ENCODE measurements at regions not wholly inside any gene's neighbourhood (a gene's known extent, or its start where the extent isn't known, plus 50 kb on each side); places are given as distances from the start of the nearest gene placed in this dataset.

- intact Hi-C loops (cut with micrococcal nuclease; ENCODE audit: unreplicated experiment): no loop called here
- CTCF ChIA-PET: no interaction called here
- H3K4me1 Mint-ChIP-seq (ENCODE audit: low read depth, unreplicated experiment): no peaks in the 10 kb centered on the region
- BruUV-seq (replicated peaks): no TSS peak
- H3K27ac Mint-ChIP-seq (ENCODE audit: unreplicated experiment): no peak overlapping the region
- no peak for DNase-seq
- no peaks in the 10 kb centered on the region for H3K9me3 Mint-ChIP-seq (ENCODE audit: low read depth, unreplicated experiment)
- TF ChIP-seq, protein P1, sequence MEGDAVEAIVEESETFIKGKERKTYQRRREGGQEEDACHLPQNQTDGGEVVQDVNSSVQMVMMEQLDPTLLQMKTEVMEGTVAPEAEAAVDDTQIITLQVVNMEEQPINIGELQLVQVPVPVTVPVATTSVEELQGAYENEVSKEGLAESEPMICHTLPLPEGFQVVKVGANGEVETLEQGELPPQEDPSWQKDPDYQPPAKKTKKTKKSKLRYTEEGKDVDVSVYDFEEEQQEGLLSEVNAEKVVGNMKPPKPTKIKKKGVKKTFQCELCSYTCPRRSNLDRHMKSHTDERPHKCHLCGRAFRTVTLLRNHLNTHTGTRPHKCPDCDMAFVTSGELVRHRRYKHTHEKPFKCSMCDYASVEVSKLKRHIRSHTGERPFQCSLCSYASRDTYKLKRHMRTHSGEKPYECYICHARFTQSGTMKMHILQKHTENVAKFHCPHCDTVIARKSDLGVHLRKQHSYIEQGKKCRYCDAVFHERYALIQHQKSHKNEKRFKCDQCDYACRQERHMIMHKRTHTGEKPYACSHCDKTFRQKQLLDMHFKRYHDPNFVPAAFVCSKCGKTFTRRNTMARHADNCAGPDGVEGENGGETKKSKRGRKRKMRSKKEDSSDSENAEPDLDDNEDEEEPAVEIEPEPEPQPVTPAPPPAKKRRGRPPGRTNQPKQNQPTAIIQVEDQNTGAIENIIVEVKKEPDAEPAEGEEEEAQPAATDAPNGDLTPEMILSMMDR (IDR thresholded peaks at IDR 0.05; ENCODE audit: unreplicated experiment): no peak
- no peak overlapping the region for H3K4me3 Mint-ChIP-seq (ENCODE audit: low read depth, unreplicated experiment)
- no peaks in the 10 kb centered on the region for H3K36me3 Mint-ChIP-seq (ENCODE audit: insufficient read depth, unreplicated experiment)
- no peaks in the 10 kb centered on the region for H3K27me3 Mint-ChIP-seq (ENCODE audit: unreplicated experiment)
These were observed 265.5 kb upstream of the ATP10A start for GRCh38 chr15:26128611-26129140.

GRCh38 chr15:26126819-26127387 is 263.8 kb upstream of the ATP10A start:
- H3K9me3 Mint-ChIP-seq (ENCODE audit: low read depth, unreplicated experiment): no peaks in the 10 kb centered on the region
- H3K4me3 Mint-ChIP-seq (ENCODE audit: low read depth, unreplicated experiment): no peak overlapping the region
- BruUV-seq (replicated peaks): no TSS peak
- no peak for DNase-seq
- no peak overlapping the region for H3K27ac Mint-ChIP-seq (ENCODE audit: unreplicated experiment)
- TF ChIP-seq, protein P1 (IDR thresholded peaks at IDR 0.05; ENCODE audit: unreplicated experiment): no peak
- no peaks in the 10 kb centered on the region for H3K27me3 Mint-ChIP-seq (ENCODE audit: unreplicated experiment)
- CTCF ChIA-PET: no interaction called here
- intact Hi-C loops (cut with micrococcal nuclease; ENCODE audit: unreplicated experiment): no loop called here
- no peaks in the 10 kb centered on the region for H3K4me1 Mint-ChIP-seq (ENCODE audit: low read depth, unreplicated experiment)
- no peaks in the 10 kb centered on the region for H3K36me3 Mint-ChIP-seq (ENCODE audit: insufficient read depth, unreplicated experiment)

DNA sequence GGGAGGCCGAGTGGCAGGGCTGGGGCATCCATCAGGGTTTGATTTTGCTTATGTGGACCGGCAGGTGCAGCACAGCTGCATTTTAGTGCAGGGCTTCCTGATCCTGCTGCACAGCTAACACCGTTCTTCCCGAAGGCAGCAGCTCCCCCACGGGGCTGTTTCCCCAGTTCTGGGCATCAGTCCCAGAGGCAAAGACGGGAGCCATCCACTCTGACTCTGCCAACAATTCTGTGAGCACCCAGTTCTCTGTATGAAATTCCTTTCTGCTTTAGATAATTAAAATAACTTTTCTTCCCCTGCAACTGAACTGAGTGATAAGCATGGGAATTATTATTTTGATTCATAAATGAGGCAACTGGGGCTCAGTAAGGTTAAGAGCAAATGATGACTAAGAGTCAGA is 262.9 kb upstream of the ATP10A start:
- no peaks in the 10 kb centered on the region for H3K27me3 Mint-ChIP-seq (ENCODE audit: unreplicated experiment)
- H3K27ac Mint-ChIP-seq (ENCODE audit: unreplicated experiment): no peak overlapping the region
- TF ChIP-seq, protein P1 (IDR thresholded peaks at IDR 0.05; ENCODE audit: unreplicated experiment): no peak
- no peaks in the 10 kb centered on the region for H3K4me1 Mint-ChIP-seq (ENCODE audit: low read depth, unreplicated experiment)
- no TSS peak for BruUV-seq (replicated peaks)
- H3K4me3 Mint-ChIP-seq (ENCODE audit: low read depth, unreplicated experiment): no peak overlapping the region
- intact Hi-C loops (cut with micrococcal nuclease; ENCODE audit: unreplicated experiment): no loop called here
- no peak for DNase-seq
- no peaks in the 10 kb centered on the region for H3K9me3 Mint-ChIP-seq (ENCODE audit: low read depth, unreplicated experiment)
- no peaks in the 10 kb centered on the region for H3K36me3 Mint-ChIP-seq (ENCODE audit: insufficient read depth, unreplicated experiment)
- CTCF ChIA-PET: no interaction called here

DNA sequence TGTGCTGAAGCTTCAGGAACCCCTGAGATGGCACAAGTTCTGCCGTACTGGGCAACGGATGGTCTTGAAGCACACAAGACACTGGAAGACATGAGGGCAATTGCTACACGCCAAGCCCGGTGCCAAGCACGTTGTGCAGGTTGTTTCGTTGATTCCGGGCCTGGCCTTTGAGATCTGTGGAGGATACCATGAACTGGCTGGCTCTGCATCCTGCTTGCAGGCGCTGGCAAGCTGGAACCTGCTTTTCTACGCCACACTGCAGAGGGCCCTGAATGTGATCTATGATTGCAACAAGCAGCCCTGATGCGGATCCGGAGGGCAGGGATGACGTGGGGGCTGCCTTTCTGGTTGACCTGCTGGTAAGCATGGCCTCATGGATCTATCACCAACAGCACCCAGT is 262.5 kb upstream of the ATP10A start:
- DNase-seq: no peak
- Mint-ChIP-seq H3K9me3 (ENCODE audit: low read depth, unreplicated experiment) (no peaks in the 10 kb centered on the region), H3K36me3 (ENCODE audit: insufficient read depth, unreplicated experiment) (no peaks in the 10 kb centered on the region), H3K27me3 (ENCODE audit: unreplicated experiment) (no peaks in the 10 kb centered on the region), H3K4me1 (ENCODE audit: low read depth, unreplicated experiment) (no peaks in the 10 kb centered on the region), H3K4me3 (ENCODE audit: low read depth, unreplicated experiment) (no peak overlapping the region), H3K27ac (ENCODE audit: unreplicated experiment) (no peak overlapping the region)
- intact Hi-C loops (cut with micrococcal nuclease; ENCODE audit: unreplicated experiment): no loop called here
- BruUV-seq (replicated peaks): no TSS peak
- CTCF ChIA-PET: no interaction called here
- TF ChIP-seq, protein P1 (IDR thresholded peaks at IDR 0.05; ENCODE audit: unreplicated experiment): no peak

All from Calu3 (cell line).